H1 (cell line): ENCODE measurements at regions not wholly inside any gene's neighbourhood (a gene's known extent, or its start where the extent isn't known, plus 50 kb on each side); places are given as distances from the start of the nearest gene placed in this dataset.

Experiments
- CTCF ChIA-PET: fragments of 300-600 bp; sonication (Branson Sonifier 250); formaldehyde crosslinking; loops from one replicate; lab custom pipeline; 2021; ENCODE audit not compliant: partially characterized antibody; lab: Charles Lee
- POLR2A ChIA-PET: fragments of 300-600 bp; sonication (Branson Sonifier 250); formaldehyde crosslinking; loops from one replicate; lab custom pipeline; 2021; ENCODE audit warnings: inconsistent platforms; ENCODE audit not compliant: partially characterized antibody; lab: Charles Lee
- DNase-seq, 2 experiments: peaks; one replicate each; pipeline versions ENCODE4 v3.0.0 to v3.0.0-alpha.2; 2010 to 2022; ENCODE audit warnings: low spot score in 2 of 2, low read depth in 1 of 2, mixed read lengths in 1 of 2
- FAIRE-seq: peaks from 2 replicates; lab custom pipeline; 2011; peaks lifted over from hg19 to GRCh38; lab: Jason Lieb, UNC
- H2AFZ ChIP-seq: 2 replicates; pipeline ENCODE4 v1.8.1; 2012; ENCODE audit warnings: low read length, inconsistent platforms
- H2AK5ac ChIP-seq: 2 replicates; pipeline ENCODE4 v1.6.1; 2013; ENCODE audit warnings: low read depth, low read length
- H2BK120ac ChIP-seq: replicated peaks from 2 replicates; pipeline ENCODE3; 2013; ENCODE audit warnings: low read depth, low read length, inconsistent platforms
- H2BK12ac ChIP-seq: 2 replicates; pipeline ENCODE4 v1.6.1; 2013; ENCODE audit warnings: low read depth, low read length
- H2BK15ac ChIP-seq: 2 replicates; pipeline ENCODE4 v1.6.1; 2013; ENCODE audit warnings: low read length
- H2BK20ac ChIP-seq: 2 replicates; pipeline ENCODE4 v1.6.1; 2013; ENCODE audit warnings: low read length
- H2BK5ac ChIP-seq: 2 replicates; pipeline ENCODE4 v1.6.1; 2013; ENCODE audit warnings: low read depth, low read length
- H3K14ac ChIP-seq: 2 replicates; pipeline ENCODE4 v1.6.1; 2013; ENCODE audit warnings: inconsistent platforms; ENCODE audit not compliant: insufficient read length
- H3K18ac ChIP-seq: 2 replicates; pipeline ENCODE4 v1.6.1; 2013; ENCODE audit warnings: low read length; ENCODE audit errors: extremely low read depth
- H3K23ac ChIP-seq: 2 replicates; pipeline ENCODE4 v1.6.1; 2013; ENCODE audit warnings: inconsistent platforms; ENCODE audit not compliant: insufficient read length
- H3K23me2 ChIP-seq: 2 replicates; pipeline ENCODE4 v1.6.1; 2013; ENCODE audit warnings: low read depth, low read length
- H3K27ac ChIP-seq: 2 replicates; pipeline ENCODE4 v1.6.1; 2011; ENCODE audit warnings: low read depth, low read length, inconsistent platforms
- H3K27me3 ChIP-seq, 4 experiments: replicated peaks in 1 of 4; 1 replicate in 1 of 4; 2 replicates in 3 of 4; pipeline versions ENCODE4 v1.6.1 to v1.8.1; 2011 to 2013; ENCODE audit warnings: low read length in 3 of 4, mild to moderate bottlenecking in 3 of 4, inconsistent platforms in 2 of 4, mixed read lengths in 2 of 4, moderate library complexity in 1 of 4; ENCODE audit not compliant: control insufficient read depth in 3 of 4, insufficient read depth in 3 of 4; ENCODE audit errors: extremely low read depth in 1 of 4
- H3K36me3 ChIP-seq, 4 experiments: 2 replicates each; pipeline versions ENCODE4 v1.6.1 to v1.8.1; 2011 to 2013; ENCODE audit warnings: mild to moderate bottlenecking in 4 of 4, low read length in 3 of 4, moderate library complexity in 2 of 4, control low read depth in 1 of 4, inconsistent platforms in 1 of 4; ENCODE audit not compliant: insufficient read depth in 4 of 4, control insufficient read depth in 2 of 4
- H3K4ac ChIP-seq: replicated peaks from 2 replicates; pipeline ENCODE3; 2013; ENCODE audit warnings: low read length, low read depth, mixed read lengths, inconsistent platforms; ENCODE audit not compliant: insufficient read length
- H3K4me1 ChIP-seq, 4 experiments: replicated peaks in 1 of 4; 1 replicate in 1 of 4; 2 replicates in 3 of 4; pipeline versions ENCODE4 v1.6.1 to v1.8.1; 2011 to 2013; ENCODE audit warnings: low read length in 3 of 4, inconsistent platforms in 2 of 4, mixed read lengths in 1 of 4; ENCODE audit not compliant: insufficient read depth in 4 of 4, control insufficient read depth in 3 of 4
- H3K4me2 ChIP-seq, 2 experiments: 2 replicates each; pipeline versions ENCODE4 v1.6.1 to v1.8.1; 2011 to 2013; ENCODE audit warnings: low read depth in 2 of 2, low read length in 2 of 2, control low read depth in 1 of 2, inconsistent platforms in 1 of 2, mild to moderate bottlenecking in 1 of 2; ENCODE audit not compliant: insufficient read depth in 1 of 2
- H3K4me3 ChIP-seq, 4 experiments: fragments of 200-600, 300-600 bp in 1 of 4; sonication (generic), shearing (Covaris generic), sonication (Bioruptor Twin) in 1 of 4; 2 replicates each; pipeline versions ENCODE4 v1.5.1 to v1.8.1; 2011 to 2016; ENCODE audit warnings: low read length in 4 of 4, low read depth in 3 of 4, control low read depth in 2 of 4, inconsistent platforms in 2 of 4, mild to moderate bottlenecking in 2 of 4, mixed read lengths in 1 of 4, moderate library complexity in 1 of 4; ENCODE audit not compliant: insufficient read depth in 2 of 4; ENCODE audit errors: extremely low read depth in 1 of 4
- H3K56ac ChIP-seq: replicated peaks from 2 replicates; pipeline ENCODE3; 2013; ENCODE audit warnings: low read depth, mild to moderate bottlenecking, mixed read lengths, low read length, inconsistent platforms; ENCODE audit not compliant: insufficient read length
- H3K79me1 ChIP-seq: 2 replicates; pipeline ENCODE4 v1.6.1; 2013; ENCODE audit warnings: low read depth, low read length, control low read depth
- H3K79me2 ChIP-seq, 2 experiments: 2 replicates each; pipeline versions ENCODE4 v1.6.1 to v1.8.1; 2012 to 2013; ENCODE audit warnings: low read length in 2 of 2, mild to moderate bottlenecking in 2 of 2, inconsistent platforms in 1 of 2; ENCODE audit not compliant: insufficient read depth in 2 of 2, control insufficient read depth in 1 of 2
- H3K9ac ChIP-seq, 4 experiments: replicated peaks in 1 of 4; 1 replicate in 1 of 4; 2 replicates in 3 of 4; pipeline versions ENCODE4 v1.6.1 to v1.8.1; 2011 to 2013; ENCODE audit warnings: low read depth in 3 of 4, low read length in 3 of 4, control low read depth in 2 of 4, mild to moderate bottlenecking in 2 of 4, moderate library complexity in 2 of 4, inconsistent platforms in 1 of 4; ENCODE audit errors: extremely low read depth in 1 of 4
- H3K9me3 ChIP-seq, 2 experiments: 2 replicates each; pipeline versions ENCODE4 v1.6.1 to v1.8.1; 2012 to 2013; ENCODE audit warnings: mild to moderate bottlenecking in 2 of 2, moderate library complexity in 2 of 2, control low read depth in 1 of 2, inconsistent platforms in 1 of 2, low read depth in 1 of 2, low read length in 1 of 2, mixed read lengths in 1 of 2; ENCODE audit not compliant: insufficient read depth in 2 of 2
- H4K20me1 ChIP-seq, 2 experiments: replicated peaks in 1 of 2; 2 replicates each; pipeline versions ENCODE3 to v1.8.1; 2011 to 2013; ENCODE audit warnings: inconsistent platforms in 2 of 2, low read length in 2 of 2, mild to moderate bottlenecking in 1 of 2; ENCODE audit not compliant: insufficient read depth in 2 of 2, control insufficient read depth in 1 of 2
- H4K5ac ChIP-seq: 2 replicates; pipeline ENCODE4 v1.6.1; 2013; ENCODE audit warnings: low read length, low read depth, mixed read lengths, inconsistent platforms; ENCODE audit not compliant: insufficient read length
- H4K8ac ChIP-seq: 2 replicates; pipeline ENCODE4 v1.8.0; 2013; ENCODE audit warnings: mild to moderate bottlenecking, moderate library complexity, low read length, inconsistent platforms; ENCODE audit not compliant: insufficient read depth; ENCODE audit errors: extremely low read depth
- H4K91ac ChIP-seq: replicated peaks from 2 replicates; pipeline ENCODE3; 2013; ENCODE audit warnings: low read length, mixed read lengths, inconsistent platforms; ENCODE audit not compliant: insufficient read length
- ASH2L ChIP-seq: fragments of 200-600, 300-600 bp; sonication (generic); IDR thresholded peaks from one replicate; pipeline ENCODE4 v1.7.1; 2017; ENCODE audit warnings: low read length
- POLR2A ChIP-seq, 2 experiments: IDR thresholded peaks; 1 replicate in 1 of 2; 2 replicates in 1 of 2; pipeline ENCODE4 v1.6.1; 2011; ENCODE audit warnings: low read depth in 2 of 2, low read length in 2 of 2, mild to moderate bottlenecking in 2 of 2; ENCODE audit errors: control extremely low read depth in 1 of 2
- POLR2AphosphoS5 ChIP-seq: IDR thresholded peaks from 2 replicates; pipeline ENCODE4 v1.6.1; 2011; ENCODE audit warnings: low read depth, low read length
- POU5F1 ChIP-seq: IDR thresholded peaks from 2 replicates; pipeline ENCODE4 v1.6.1; 2011; ENCODE audit warnings: low read depth, mild to moderate bottlenecking, low read length, moderate library complexity
- RAD21 ChIP-seq, 2 experiments: IDR thresholded peaks in 1 of 2; conservative IDR thresholded peaks in 1 of 2; 2 replicates each; pipeline ENCODE4 v1.6.1; 2011; ENCODE audit warnings: low read depth in 2 of 2, low read length in 2 of 2, improper control_type of control experiment in 1 of 2, inconsistent platforms in 1 of 2, mild to moderate bottlenecking in 1 of 2, moderate library complexity in 1 of 2
- YY1 ChIP-seq: IDR thresholded peaks from 2 replicates; pipeline ENCODE4 v1.6.1; 2011; ENCODE audit warnings: low read depth, mild to moderate bottlenecking, low read length
- WGBS, 2 experiments: shearing (Covaris generic) in 1 of 2; methylation state at CpG; one replicate each; pipeline versions ENCODE4 v1.1.6 to v1.1.7; 2013 to 2015; ENCODE audit warnings: low lambda C conversion rate in 2 of 2, mixed read lengths in 2 of 2, inconsistent platforms in 1 of 2, low coverage in 1 of 2, missing lambda C conversion rate in 1 of 2; ENCODE audit not compliant: insufficient replicate concordance in 2 of 2, insufficient coverage in 1 of 2, insufficient read length in 1 of 2; ENCODE audit errors: extremely low coverage in 1 of 2, missing lambda C conversion rate in 1 of 2; 5-methylcytosine and 5-hydroxymethylcytosine counted together
- TF ChIP-seq, protein P1 (sequence below): IDR thresholded peaks from 2 replicates; pipeline ENCODE4 v1.6.1; 2012; ENCODE audit warnings: inconsistent platforms
- TF ChIP-seq, protein P2 (sequence below): IDR thresholded peaks from 2 replicates; pipeline ENCODE4 v1.6.1; 2012; ENCODE audit warnings: inconsistent platforms
- TF ChIP-seq, protein P3 (sequence below), 3 experiments: IDR thresholded peaks; 1 replicate in 2 of 3; 2 replicates in 1 of 3; pipeline versions ENCODE4 v1.5.1 to v1.6.1; 2011; ENCODE audit warnings: low read length in 3 of 3, mild to moderate bottlenecking in 3 of 3, inconsistent platforms in 2 of 3, low read depth in 1 of 3, moderate library complexity in 1 of 3; ENCODE audit not compliant: insufficient read depth in 1 of 3; ENCODE audit errors: control extremely low read depth in 1 of 3

DNA sequence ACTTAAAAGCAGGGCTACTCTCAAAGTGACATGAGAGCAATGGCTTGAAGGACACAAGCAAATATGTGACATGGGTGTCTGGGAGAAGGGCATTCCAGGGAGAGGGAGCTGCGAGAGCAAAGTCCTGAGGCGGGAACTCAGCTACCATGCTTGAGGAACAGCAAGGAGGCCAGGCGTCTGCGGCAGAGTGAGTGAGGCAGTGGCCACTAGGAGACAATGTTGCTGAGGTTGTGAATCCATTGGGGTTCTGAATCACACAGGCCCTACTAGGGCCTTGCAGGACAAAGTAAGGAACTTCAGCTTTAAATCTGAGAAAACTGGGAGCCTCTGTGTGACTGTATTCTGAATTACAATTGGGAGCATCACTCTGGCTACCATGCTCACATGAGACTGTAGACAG lies 94.1 kb upstream of the PRICKLE2 start:
- no peak overlapping the region for H2AK5ac ChIP-seq
- no peak for DNase-seq
- H3K23me2 ChIP-seq, result no peaks in the 10 kb centered on the region
- H3K14ac ChIP-seq, result no peak overlapping the region
- no peak overlapping the region for H2BK5ac ChIP-seq
- TF ChIP-seq, protein P1, sequence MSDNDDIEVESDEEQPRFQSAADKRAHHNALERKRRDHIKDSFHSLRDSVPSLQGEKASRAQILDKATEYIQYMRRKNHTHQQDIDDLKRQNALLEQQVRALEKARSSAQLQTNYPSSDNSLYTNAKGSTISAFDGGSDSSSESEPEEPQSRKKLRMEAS, result peak; percentile 77
- TF ChIP-seq, protein P2, sequence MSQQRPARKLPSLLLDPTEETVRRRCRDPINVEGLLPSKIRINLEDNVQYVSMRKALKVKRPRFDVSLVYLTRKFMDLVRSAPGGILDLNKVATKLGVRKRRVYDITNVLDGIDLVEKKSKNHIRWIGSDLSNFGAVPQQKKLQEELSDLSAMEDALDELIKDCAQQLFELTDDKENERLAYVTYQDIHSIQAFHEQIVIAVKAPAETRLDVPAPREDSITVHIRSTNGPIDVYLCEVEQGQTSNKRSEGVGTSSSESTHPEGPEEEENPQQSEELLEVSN, result peak; percentile 92
- no peak for TF ChIP-seq ASH2L
- peak; percentile 78 to 87 for TF ChIP-seq RAD21 (IDR thresholded peaks at IDR 0.05 in 1 of 2, conservative IDR thresholded peaks at IDR 0.05 in 1 of 2; ENCODE audit: low read depth in 2 of 2, low read length in 2 of 2)
- 0 out of 2 replicates have a peak, but pooled peaks have one; percentile 41 for TF ChIP-seq YY1
- TF ChIP-seq, protein P3, sequence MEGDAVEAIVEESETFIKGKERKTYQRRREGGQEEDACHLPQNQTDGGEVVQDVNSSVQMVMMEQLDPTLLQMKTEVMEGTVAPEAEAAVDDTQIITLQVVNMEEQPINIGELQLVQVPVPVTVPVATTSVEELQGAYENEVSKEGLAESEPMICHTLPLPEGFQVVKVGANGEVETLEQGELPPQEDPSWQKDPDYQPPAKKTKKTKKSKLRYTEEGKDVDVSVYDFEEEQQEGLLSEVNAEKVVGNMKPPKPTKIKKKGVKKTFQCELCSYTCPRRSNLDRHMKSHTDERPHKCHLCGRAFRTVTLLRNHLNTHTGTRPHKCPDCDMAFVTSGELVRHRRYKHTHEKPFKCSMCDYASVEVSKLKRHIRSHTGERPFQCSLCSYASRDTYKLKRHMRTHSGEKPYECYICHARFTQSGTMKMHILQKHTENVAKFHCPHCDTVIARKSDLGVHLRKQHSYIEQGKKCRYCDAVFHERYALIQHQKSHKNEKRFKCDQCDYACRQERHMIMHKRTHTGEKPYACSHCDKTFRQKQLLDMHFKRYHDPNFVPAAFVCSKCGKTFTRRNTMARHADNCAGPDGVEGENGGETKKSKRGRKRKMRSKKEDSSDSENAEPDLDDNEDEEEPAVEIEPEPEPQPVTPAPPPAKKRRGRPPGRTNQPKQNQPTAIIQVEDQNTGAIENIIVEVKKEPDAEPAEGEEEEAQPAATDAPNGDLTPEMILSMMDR (IDR thresholded peaks at IDR 0.05; ENCODE audit: control extremely low read depth in 1 of 3, insufficient read depth in 1 of 3, low read depth in 1 of 3, low read length in 3 of 3), result peak; percentile 77 to 91 (median 85)
- no peak for TF ChIP-seq POLR2A (IDR thresholded peaks at IDR 0.05; ENCODE audit: control extremely low read depth in 1 of 2, low read depth in 2 of 2, low read length in 2 of 2)
- no peak for TF ChIP-seq POLR2AphosphoS5
- no peak for TF ChIP-seq POU5F1
- H3K27ac ChIP-seq, result no peak overlapping the region
- H2BK120ac ChIP-seq, result no peak overlapping the region
- H3K23ac ChIP-seq, result no peak overlapping the region
- H2AFZ ChIP-seq, result 0 out of 2 replicates have a peak overlapping the region, but pooled peaks have one; percentile 4
- ChIA-PET CTCF (interaction anchor here (0.6 to 4.5 kb wide), 36 partner anchors 10 to 289 kb away, joined by 3 to 24 read pairs (median 4); no protein-coding TSS in a partner anchor), POLR2A (interaction anchor here (0.9 kb wide), 1 partner anchor 10 kb away, joined by 3 read pairs; no protein-coding TSS in a partner anchor)
- H4K91ac ChIP-seq, result no peak overlapping the region
- no peaks in the 10 kb centered on the region for H3K79me1 ChIP-seq
- H4K5ac ChIP-seq, result no peak overlapping the region
- 68% methylated on average over 4 of the region's 4 CpGs; no CpG with 5 or more reads in 1 of the 2 experiments for WGBS, 2 experiments
- H3K4me2 ChIP-seq, result no peak overlapping the region
- peak; percentile 85 for FAIRE-seq
- no peak overlapping the region for H2BK20ac ChIP-seq
- no peak overlapping the region for H4K8ac ChIP-seq
- H3K4ac ChIP-seq, result no peak overlapping the region
- peaks cover 0 to 3% (median 0%) of the 10 kb centered on the region in 4 experiments; a peak in 2 of 7 replicates for H3K4me1 ChIP-seq
- no peaks in the 10 kb centered on the region for H3K36me3 ChIP-seq
- H3K18ac ChIP-seq, result no peak overlapping the region
- H2BK12ac ChIP-seq, result 0 out of 2 replicates have a peak overlapping the region, but pooled peaks have one; percentile 32
- H2BK15ac ChIP-seq, result no peak overlapping the region
- no peak overlapping the region for H3K56ac ChIP-seq
- no peaks in the 10 kb centered on the region for H3K27me3 ChIP-seq
- H3K4me3 ChIP-seq, result no peak overlapping the region
- H4K20me1 ChIP-seq, result no peaks in the 10 kb centered on the region
- no peaks in the 10 kb centered on the region for H3K79me2 ChIP-seq
- H3K9ac ChIP-seq, result no peak overlapping the region
- H3K9me3 ChIP-seq, result no peaks in the 10 kb centered on the region
